ENCODE measurements at regions not wholly inside any gene's neighbourhood (a gene's known extent, or its start where the extent isn't known, plus 50 kb on each side); places are given as distances from the start of the nearest gene placed in this dataset.

DNA sequence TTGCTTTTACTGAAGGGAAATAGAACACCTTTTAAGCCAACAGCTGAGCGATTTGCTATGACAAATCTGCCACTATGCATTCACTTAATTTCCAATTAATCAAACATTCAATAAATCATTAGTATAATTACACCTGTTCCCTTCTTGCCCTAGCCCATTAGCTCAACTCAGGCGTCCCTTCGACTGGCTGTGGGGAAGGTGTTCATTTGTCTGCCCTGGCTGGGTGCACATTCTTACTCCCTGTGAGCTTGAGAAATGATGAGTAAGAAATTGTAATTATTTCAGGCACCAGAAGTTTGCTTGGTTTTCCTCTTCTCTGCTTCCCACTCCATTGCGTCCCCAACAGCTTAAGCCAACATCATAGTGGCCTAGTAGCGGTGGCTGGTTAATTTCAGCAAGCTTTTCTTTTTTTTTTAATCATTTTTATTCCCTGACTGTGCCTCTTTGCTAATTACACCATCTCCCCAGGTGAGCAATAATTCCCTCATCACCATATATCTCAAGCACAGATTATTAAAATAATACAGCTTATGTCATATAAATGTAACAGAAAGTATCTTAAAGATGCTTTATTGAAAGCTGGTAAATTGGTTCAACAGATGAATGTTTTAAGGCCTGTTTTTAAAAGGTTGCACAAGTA, 623.9 kb upstream of the RBFOX1 start (continued):
- TF ChIP-seq, protein P1, sequence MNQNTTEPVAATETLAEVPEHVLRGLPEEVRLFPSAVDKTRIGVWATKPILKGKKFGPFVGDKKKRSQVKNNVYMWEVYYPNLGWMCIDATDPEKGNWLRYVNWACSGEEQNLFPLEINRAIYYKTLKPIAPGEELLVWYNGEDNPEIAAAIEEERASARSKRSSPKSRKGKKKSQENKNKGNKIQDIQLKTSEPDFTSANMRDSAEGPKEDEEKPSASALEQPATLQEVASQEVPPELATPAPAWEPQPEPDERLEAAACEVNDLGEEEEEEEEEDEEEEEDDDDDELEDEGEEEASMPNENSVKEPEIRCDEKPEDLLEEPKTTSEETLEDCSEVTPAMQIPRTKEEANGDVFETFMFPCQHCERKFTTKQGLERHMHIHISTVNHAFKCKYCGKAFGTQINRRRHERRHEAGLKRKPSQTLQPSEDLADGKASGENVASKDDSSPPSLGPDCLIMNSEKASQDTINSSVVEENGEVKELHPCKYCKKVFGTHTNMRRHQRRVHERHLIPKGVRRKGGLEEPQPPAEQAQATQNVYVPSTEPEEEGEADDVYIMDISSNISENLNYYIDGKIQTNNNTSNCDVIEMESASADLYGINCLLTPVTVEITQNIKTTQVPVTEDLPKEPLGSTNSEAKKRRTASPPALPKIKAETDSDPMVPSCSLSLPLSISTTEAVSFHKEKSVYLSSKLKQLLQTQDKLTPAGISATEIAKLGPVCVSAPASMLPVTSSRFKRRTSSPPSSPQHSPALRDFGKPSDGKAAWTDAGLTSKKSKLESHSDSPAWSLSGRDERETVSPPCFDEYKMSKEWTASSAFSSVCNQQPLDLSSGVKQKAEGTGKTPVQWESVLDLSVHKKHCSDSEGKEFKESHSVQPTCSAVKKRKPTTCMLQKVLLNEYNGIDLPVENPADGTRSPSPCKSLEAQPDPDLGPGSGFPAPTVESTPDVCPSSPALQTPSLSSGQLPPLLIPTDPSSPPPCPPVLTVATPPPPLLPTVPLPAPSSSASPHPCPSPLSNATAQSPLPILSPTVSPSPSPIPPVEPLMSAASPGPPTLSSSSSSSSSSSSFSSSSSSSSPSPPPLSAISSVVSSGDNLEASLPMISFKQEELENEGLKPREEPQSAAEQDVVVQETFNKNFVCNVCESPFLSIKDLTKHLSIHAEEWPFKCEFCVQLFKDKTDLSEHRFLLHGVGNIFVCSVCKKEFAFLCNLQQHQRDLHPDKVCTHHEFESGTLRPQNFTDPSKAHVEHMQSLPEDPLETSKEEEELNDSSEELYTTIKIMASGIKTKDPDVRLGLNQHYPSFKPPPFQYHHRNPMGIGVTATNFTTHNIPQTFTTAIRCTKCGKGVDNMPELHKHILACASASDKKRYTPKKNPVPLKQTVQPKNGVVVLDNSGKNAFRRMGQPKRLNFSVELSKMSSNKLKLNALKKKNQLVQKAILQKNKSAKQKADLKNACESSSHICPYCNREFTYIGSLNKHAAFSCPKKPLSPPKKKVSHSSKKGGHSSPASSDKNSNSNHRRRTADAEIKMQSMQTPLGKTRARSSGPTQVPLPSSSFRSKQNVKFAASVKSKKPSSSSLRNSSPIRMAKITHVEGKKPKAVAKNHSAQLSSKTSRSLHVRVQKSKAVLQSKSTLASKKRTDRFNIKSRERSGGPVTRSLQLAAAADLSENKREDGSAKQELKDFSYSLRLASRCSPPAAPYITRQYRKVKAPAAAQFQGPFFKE (tag by site-specific recombination; IDR thresholded peaks at IDR 0.05; ENCODE audit: borderline replicate concordance): no peak
- TF ChIP-seq ZNF629 (tag by site-specific recombination; IDR thresholded peaks at IDR 0.05) (no peak), SP2 (tag by site-specific recombination; IDR thresholded peaks at IDR 0.05) (no peak), ZNF211 (tag by site-specific recombination; IDR thresholded peaks at IDR 0.05; ENCODE audit: low read depth) (no peak), ZNF843 (tag by site-specific recombination; IDR thresholded peaks at IDR 0.05) (no peak), BCL11B (tag by site-specific recombination; IDR thresholded peaks at IDR 0.05; ENCODE audit: low read depth) (no peak), ZNF433 (tag by site-specific recombination; IDR thresholded peaks at IDR 0.05; ENCODE audit: low read depth) (no peak), HOXA7 (CRISPR knock-in tag; IDR thresholded peaks at IDR 0.05; ENCODE audit: borderline replicate concordance) (no peak), YY1 (tag by site-specific recombination; IDR thresholded peaks at IDR 0.05) (no peak), ZNF223 (tag by site-specific recombination; IDR thresholded peaks at IDR 0.05) (no peak)
- TF ChIP-seq, protein P2, sequence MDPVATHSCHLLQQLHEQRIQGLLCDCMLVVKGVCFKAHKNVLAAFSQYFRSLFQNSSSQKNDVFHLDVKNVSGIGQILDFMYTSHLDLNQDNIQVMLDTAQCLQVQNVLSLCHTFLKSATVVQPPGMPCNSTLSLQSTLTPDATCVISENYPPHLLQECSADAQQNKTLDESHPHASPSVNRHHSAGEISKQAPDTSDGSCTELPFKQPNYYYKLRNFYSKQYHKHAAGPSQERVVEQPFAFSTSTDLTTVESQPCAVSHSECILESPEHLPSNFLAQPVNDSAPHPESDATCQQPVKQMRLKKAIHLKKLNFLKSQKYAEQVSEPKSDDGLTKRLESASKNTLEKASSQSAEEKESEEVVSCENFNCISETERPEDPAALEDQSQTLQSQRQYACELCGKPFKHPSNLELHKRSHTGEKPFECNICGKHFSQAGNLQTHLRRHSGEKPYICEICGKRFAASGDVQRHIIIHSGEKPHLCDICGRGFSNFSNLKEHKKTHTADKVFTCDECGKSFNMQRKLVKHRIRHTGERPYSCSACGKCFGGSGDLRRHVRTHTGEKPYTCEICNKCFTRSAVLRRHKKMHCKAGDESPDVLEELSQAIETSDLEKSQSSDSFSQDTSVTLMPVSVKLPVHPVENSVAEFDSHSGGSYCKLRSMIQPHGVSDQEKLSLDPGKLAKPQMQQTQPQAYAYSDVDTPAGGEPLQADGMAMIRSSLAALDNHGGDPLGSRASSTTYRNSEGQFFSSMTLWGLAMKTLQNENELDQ (tag by site-specific recombination; IDR thresholded peaks at IDR 0.05; ENCODE audit: low read depth): no peak

DNA sequence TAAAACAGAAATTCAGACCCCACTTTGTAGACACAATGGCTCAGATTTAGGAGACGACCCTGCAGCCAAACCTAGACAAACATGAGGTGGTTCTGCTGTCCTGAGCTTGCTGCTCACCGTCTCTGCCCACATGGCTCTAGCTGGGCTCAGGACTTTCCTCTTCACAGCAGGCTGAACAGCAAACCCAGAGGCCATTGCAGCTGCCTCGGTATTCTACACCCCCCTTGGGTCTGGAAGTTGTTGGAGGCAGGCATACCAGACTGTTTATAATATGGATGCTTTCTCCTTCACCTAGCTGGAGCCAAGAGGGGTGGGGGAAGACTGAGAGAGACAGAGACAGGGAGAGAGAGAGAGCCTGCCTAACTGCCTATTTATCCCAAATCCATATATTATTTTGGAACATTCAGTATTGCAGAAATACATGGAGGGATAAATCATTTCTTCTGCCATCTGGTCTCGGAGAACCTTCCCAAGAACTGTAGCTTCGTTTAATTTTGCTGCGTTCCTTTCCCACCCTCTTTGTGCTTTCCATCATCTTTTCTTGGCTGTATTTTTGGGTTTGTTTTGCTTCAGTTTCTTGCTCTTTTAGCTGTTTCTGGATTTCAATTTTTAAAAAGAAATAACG, 628.2 kb upstream of the RBFOX1 start:
- ChIA-PET CTCF (interaction anchor here (0.7 kb wide), 1 partner anchor 1327 kb away, joined by 3 read pairs; no protein-coding TSS in a partner anchor), POLR2A (no interaction called here)
- Histone ChIP-seq H3K9me3 (ENCODE audit: control insufficient read depth, insufficient read depth, low read depth, low read length) (no peaks in the 10 kb centered on the region), H3K4me3 (ENCODE audit: low read depth, low read length) (no peak overlapping the region), H3K4me1 (ENCODE audit: control insufficient read depth, insufficient read depth, low read length) (no peaks in the 10 kb centered on the region), H3K36me3 (ENCODE audit: control insufficient read depth in 2 of 2, insufficient read depth in 1 of 2, low read length in 2 of 2) (no peaks in the 10 kb centered on the region), H3K27ac (ENCODE audit: extremely low read depth, low read depth, low read length) (no peak overlapping the region)
- TF ChIP-seq ZNF391 (tag by site-specific recombination; IDR thresholded peaks at IDR 0.05; ENCODE audit: borderline replicate concordance, low read depth): no peak
- TF ChIP-seq ZNF324 (tag by site-specific recombination; IDR thresholded peaks at IDR 0.05): no peak
- no peak for TF ChIP-seq BCL11B (tag by site-specific recombination; IDR thresholded peaks at IDR 0.05; ENCODE audit: low read depth)
- no peak for TF ChIP-seq ZNF707 (tag by site-specific recombination; IDR thresholded peaks at IDR 0.05)
- TF ChIP-seq ZNF558 (tag by site-specific recombination; IDR thresholded peaks at IDR 0.05): no peak
- TF ChIP-seq, protein P3, sequence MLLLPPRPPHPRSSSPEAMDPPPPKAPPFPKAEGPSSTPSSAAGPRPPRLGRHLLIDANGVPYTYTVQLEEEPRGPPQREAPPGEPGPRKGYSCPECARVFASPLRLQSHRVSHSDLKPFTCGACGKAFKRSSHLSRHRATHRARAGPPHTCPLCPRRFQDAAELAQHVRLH (tag by site-specific recombination; IDR thresholded peaks at IDR 0.05): no peak
- no peak for TF ChIP-seq ZNF302 (tag by site-specific recombination; IDR thresholded peaks at IDR 0.05; ENCODE audit: low read depth)
- no peak for TF ChIP-seq ZNF155 (tag by site-specific recombination; IDR thresholded peaks at IDR 0.05)
- TF ChIP-seq ZNF223 (tag by site-specific recombination; IDR thresholded peaks at IDR 0.05): no peak
- TF ChIP-seq ZNF202 (tag by site-specific recombination; IDR thresholded peaks at IDR 0.05; ENCODE audit: borderline replicate concordance): no peak
- no peak for TF ChIP-seq ZNF626 (tag by site-specific recombination; IDR thresholded peaks at IDR 0.05)
- no peak for TF ChIP-seq ZNF555 (tag by site-specific recombination; conservative IDR thresholded peaks at IDR 0.05)
- TF ChIP-seq, protein P4, sequence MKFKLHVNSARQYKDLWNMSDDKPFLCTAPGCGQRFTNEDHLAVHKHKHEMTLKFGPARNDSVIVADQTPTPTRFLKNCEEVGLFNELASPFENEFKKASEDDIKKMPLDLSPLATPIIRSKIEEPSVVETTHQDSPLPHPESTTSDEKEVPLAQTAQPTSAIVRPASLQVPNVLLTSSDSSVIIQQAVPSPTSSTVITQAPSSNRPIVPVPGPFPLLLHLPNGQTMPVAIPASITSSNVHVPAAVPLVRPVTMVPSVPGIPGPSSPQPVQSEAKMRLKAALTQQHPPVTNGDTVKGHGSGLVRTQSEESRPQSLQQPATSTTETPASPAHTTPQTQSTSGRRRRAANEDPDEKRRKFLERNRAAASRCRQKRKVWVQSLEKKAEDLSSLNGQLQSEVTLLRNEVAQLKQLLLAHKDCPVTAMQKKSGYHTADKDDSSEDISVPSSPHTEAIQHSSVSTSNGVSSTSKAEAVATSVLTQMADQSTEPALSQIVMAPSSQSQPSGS (tag by site-specific recombination; IDR thresholded peaks at IDR 0.05; ENCODE audit: low read depth): no peak
- TF ChIP-seq ZBTB48 (tag by site-specific recombination; IDR thresholded peaks at IDR 0.05): no peak

All from HEK293 (cell line).